ENCODE measurements at regions not wholly inside any gene's neighbourhood (a gene's known extent, or its start where the extent isn't known, plus 50 kb on each side); places are given as distances from the start of the nearest gene placed in this dataset.

DNA sequence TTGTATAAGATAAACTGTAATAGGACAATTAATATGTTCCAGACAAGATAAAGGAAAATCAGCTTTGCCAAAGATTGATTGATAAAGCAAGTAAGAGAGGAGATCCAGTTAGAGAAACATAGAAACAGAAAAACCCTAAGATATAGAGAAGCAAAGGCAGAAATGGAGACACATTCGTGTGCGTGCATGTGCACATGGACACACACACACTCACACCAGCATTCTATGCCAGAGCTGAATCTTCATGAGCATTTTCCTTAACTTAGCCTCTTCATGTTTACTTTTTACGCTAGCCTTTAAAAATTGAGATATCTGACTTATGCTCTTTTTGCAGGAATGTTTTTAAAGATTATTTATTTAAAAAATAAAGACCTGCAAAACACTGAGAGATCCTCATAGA, 168.5 kb upstream of the ATP2B1 start:
- TF ChIP-seq, protein P1, sequence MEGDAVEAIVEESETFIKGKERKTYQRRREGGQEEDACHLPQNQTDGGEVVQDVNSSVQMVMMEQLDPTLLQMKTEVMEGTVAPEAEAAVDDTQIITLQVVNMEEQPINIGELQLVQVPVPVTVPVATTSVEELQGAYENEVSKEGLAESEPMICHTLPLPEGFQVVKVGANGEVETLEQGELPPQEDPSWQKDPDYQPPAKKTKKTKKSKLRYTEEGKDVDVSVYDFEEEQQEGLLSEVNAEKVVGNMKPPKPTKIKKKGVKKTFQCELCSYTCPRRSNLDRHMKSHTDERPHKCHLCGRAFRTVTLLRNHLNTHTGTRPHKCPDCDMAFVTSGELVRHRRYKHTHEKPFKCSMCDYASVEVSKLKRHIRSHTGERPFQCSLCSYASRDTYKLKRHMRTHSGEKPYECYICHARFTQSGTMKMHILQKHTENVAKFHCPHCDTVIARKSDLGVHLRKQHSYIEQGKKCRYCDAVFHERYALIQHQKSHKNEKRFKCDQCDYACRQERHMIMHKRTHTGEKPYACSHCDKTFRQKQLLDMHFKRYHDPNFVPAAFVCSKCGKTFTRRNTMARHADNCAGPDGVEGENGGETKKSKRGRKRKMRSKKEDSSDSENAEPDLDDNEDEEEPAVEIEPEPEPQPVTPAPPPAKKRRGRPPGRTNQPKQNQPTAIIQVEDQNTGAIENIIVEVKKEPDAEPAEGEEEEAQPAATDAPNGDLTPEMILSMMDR (IDR thresholded peaks at IDR 0.05; ENCODE audit: borderline replicate concordance, extremely low read depth, low read length, poor library complexity, severe bottlenecking): no peak
- no peak for TF ChIP-seq EZH2 (IDR thresholded peaks at IDR 0.05; ENCODE audit: borderline replicate concordance, low read depth, low read length, severe bottlenecking)
- Histone ChIP-seq H3K36me3 (ENCODE audit: insufficient read depth, low read length) (no peaks in the 10 kb centered on the region), H3K4me3 (ENCODE audit: low read depth in 1 of 2, low read length in 2 of 2) (no peak overlapping the region), H3K27me3 (ENCODE audit: insufficient read depth, low read length, poor library complexity) (no peaks in the 10 kb centered on the region), H4K20me1 (ENCODE audit: insufficient read depth, low read length) (no peaks in the 10 kb centered on the region), H3K79me2 (ENCODE audit: insufficient read depth, low read length) (no peaks in the 10 kb centered on the region), H3K27ac (ENCODE audit: low read length) (no peak overlapping the region), H2AFZ (ENCODE audit: low read depth, low read length) (no peak overlapping the region), H3K4me2 (ENCODE audit: insufficient read depth, low read length) (no peak overlapping the region), H3K4me1 (ENCODE audit: insufficient read depth, low read length) (peaks cover 8% of the 10 kb centered on the region), H3K9me3 (ENCODE audit: insufficient read depth, low read length, severe bottlenecking) (no peaks in the 10 kb centered on the region), H3K9ac (ENCODE audit: low read depth, low read length) (no peak overlapping the region)
- no peak for ATAC-seq (ENCODE audit: insufficient read depth, low read depth)
- DNase-seq: no peak

DNA sequence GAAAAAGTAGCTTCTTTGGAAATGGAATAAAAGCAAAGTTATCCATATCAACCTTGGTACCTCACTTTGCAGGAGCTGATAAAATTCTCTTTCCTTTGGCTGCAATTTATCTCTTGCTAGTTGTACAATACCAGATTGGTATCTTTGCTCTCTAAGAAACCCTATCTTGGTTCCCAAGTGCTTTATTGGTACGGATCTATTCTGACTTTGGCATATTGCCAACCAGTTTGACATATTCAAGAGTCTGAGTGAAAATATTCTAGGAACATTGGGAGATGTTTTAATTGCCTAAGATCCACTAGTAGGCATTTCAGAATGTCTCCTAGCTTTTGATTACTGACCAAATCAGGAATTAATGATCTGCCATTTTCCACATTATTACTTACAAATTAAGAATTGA, 167.2 kb upstream of the ATP2B1 start:
- ATAC-seq (ENCODE audit: insufficient read depth, low read depth): no peak
- Histone ChIP-seq H3K9ac (ENCODE audit: low read depth, low read length) (no peak overlapping the region), H3K4me3 (ENCODE audit: low read depth in 1 of 2, low read length in 2 of 2) (no peak overlapping the region), H3K9me3 (ENCODE audit: insufficient read depth, low read length, severe bottlenecking) (peaks cover 5% of the 10 kb centered on the region), H3K36me3 (ENCODE audit: insufficient read depth, low read length) (no peaks in the 10 kb centered on the region), H3K4me1 (ENCODE audit: insufficient read depth, low read length) (peaks cover 4% of the 10 kb centered on the region), H3K79me2 (ENCODE audit: insufficient read depth, low read length) (no peaks in the 10 kb centered on the region), H3K27ac (ENCODE audit: low read length) (no peak overlapping the region), H3K4me2 (ENCODE audit: insufficient read depth, low read length) (no peak overlapping the region), H2AFZ (ENCODE audit: low read depth, low read length) (no peak overlapping the region), H3K27me3 (ENCODE audit: insufficient read depth, low read length, poor library complexity) (no peaks in the 10 kb centered on the region), H4K20me1 (ENCODE audit: insufficient read depth, low read length) (no peaks in the 10 kb centered on the region)
- TF ChIP-seq, protein P1 (IDR thresholded peaks at IDR 0.05; ENCODE audit: borderline replicate concordance, extremely low read depth, low read length, poor library complexity, severe bottlenecking): no peak
- TF ChIP-seq EZH2 (IDR thresholded peaks at IDR 0.05; ENCODE audit: borderline replicate concordance, low read depth, low read length, severe bottlenecking): no peak
- no peak for DNase-seq

DNA sequence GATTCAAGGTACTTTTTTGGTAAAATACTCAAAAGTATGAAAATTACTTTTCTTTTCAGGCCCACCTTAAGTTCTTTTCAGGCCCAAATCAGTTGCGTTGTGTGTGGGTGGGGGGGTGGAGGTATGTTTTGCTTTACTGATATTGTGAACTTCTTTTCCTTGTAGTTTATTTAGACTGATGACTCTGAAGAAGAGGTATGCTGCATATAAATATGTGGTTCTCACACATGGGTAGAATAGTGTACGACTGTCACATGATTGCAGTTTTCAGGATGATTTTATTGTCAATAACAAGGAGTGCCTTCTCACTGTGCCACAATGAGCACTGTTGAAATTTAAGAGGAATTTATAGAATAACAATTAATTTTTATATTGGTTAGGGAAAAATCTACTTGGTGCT, 166.6 kb upstream of the ATP2B1 start:
- H3K27ac ChIP-seq (ENCODE audit: low read length): no peak overlapping the region
- no peaks in the 10 kb centered on the region for H3K36me3 ChIP-seq (ENCODE audit: insufficient read depth, low read length)
- ATAC-seq (ENCODE audit: insufficient read depth, low read depth) (no peak), DNase-seq (no peak)
- H3K4me3 ChIP-seq (ENCODE audit: low read depth in 1 of 2, low read length in 2 of 2): no peak overlapping the region
- no peak overlapping the region for H3K9ac ChIP-seq (ENCODE audit: low read depth, low read length)
- H3K4me1 ChIP-seq (ENCODE audit: insufficient read depth, low read length): no peaks in the 10 kb centered on the region
- H2AFZ ChIP-seq (ENCODE audit: low read depth, low read length): no peak overlapping the region
- H4K20me1 ChIP-seq (ENCODE audit: insufficient read depth, low read length): no peaks in the 10 kb centered on the region
- H3K4me2 ChIP-seq (ENCODE audit: insufficient read depth, low read length): no peak overlapping the region
- peaks cover 10% of the 10 kb centered on the region for H3K9me3 ChIP-seq (ENCODE audit: insufficient read depth, low read length, severe bottlenecking)
- no peaks in the 10 kb centered on the region for H3K79me2 ChIP-seq (ENCODE audit: insufficient read depth, low read length)
- TF ChIP-seq, protein P1 (IDR thresholded peaks at IDR 0.05; ENCODE audit: borderline replicate concordance, extremely low read depth, low read length, poor library complexity, severe bottlenecking): no peak
- no peak for TF ChIP-seq EZH2 (IDR thresholded peaks at IDR 0.05; ENCODE audit: borderline replicate concordance, low read depth, low read length, severe bottlenecking)
- no peaks in the 10 kb centered on the region for H3K27me3 ChIP-seq (ENCODE audit: insufficient read depth, low read length, poor library complexity)

DNA sequence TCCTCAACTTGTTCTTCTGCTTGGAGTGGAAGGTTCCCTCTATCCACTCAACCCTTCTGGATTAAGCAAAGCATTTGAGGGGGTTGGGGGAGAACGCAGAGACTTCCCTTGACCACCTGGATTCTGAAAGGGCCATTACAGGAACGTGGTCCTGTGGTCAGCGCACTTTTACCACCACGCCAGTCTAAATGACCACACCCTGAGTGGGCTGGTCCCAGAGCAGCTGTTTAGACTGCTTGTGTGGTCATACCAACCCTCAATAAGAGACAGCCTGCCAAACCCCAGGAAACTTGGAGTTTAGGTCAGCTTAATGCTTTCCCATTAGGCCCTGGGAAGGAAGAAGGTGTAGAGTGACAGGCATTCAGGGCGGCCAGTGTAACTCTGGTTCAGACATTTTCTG, 165.5 kb upstream of the ATP2B1 start:
- H3K4me1 ChIP-seq (ENCODE audit: insufficient read depth, low read length): no peaks in the 10 kb centered on the region
- no peak overlapping the region for H3K9ac ChIP-seq (ENCODE audit: low read depth, low read length)
- H3K36me3 ChIP-seq (ENCODE audit: insufficient read depth, low read length): no peaks in the 10 kb centered on the region
- no peaks in the 10 kb centered on the region for H4K20me1 ChIP-seq (ENCODE audit: insufficient read depth, low read length)
- H3K79me2 ChIP-seq (ENCODE audit: insufficient read depth, low read length): no peaks in the 10 kb centered on the region
- ATAC-seq (ENCODE audit: insufficient read depth, low read depth) (no peak), DNase-seq (no peak)
- H3K27ac ChIP-seq (ENCODE audit: low read length): no peak overlapping the region
- peaks cover 13% of the 10 kb centered on the region for H3K9me3 ChIP-seq (ENCODE audit: insufficient read depth, low read length, severe bottlenecking)
- no peaks in the 10 kb centered on the region for H3K27me3 ChIP-seq (ENCODE audit: insufficient read depth, low read length, poor library complexity)
- TF ChIP-seq, protein P1 (IDR thresholded peaks at IDR 0.05; ENCODE audit: borderline replicate concordance, extremely low read depth, low read length, poor library complexity, severe bottlenecking): no peak
- TF ChIP-seq EZH2 (IDR thresholded peaks at IDR 0.05; ENCODE audit: borderline replicate concordance, low read depth, low read length, severe bottlenecking): no peak
- no peak overlapping the region for H2AFZ ChIP-seq (ENCODE audit: low read depth, low read length)
- H3K4me3 ChIP-seq (ENCODE audit: low read depth in 1 of 2, low read length in 2 of 2): no peak overlapping the region
- no peak overlapping the region for H3K4me2 ChIP-seq (ENCODE audit: insufficient read depth, low read length)
